ENCODE measurements at regions not wholly inside any gene's neighbourhood (a gene's known extent, or its start where the extent isn't known, plus 50 kb on each side); places are given as distances from the start of the nearest gene placed in this dataset.

DNA sequence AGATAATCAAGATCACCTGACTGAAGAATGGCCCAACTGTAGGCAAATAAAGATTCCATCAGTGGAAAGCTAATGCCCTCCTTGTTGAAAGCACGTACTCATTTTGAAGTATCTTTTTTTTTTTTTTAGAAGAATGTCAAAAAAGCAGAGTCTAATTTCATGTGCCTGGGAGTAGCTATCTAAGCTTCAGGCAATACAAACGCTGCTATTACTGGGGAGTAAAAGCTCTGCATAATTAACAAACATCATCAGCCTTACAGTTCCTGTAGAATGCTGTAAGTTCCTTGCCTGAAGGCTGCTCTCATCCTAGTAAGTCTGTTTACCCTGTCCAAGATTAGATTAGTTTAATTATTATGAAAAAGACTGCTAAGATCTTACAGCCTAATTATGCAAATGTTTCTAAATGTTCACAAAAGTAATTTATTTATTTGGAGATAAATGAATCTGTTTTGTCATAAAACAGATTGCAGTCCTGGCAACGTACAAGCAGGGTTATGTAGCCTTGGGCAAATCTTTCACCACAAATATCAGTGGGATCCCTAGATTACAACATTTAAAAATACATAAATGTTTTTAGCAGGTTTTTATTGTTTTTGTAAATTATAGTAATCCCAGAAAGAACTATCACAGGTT is 451.3 kb upstream of the AGTR1 start:
- Histone ChIP-seq H4K20me1 (ENCODE audit: control insufficient read depth, insufficient read depth, low read depth, low read length) (no peaks in the 10 kb centered on the region), H3K4me2 (ENCODE audit: low read length) (no peak overlapping the region), H3K9me3 (ENCODE audit: control insufficient read depth, insufficient read depth, low read length) (no peaks in the 10 kb centered on the region), H3F3A (ENCODE audit: control insufficient read depth, insufficient read depth) (no peaks in the 10 kb centered on the region), H3K36me3 (ENCODE audit: control insufficient read depth, low read length) (no peaks in the 10 kb centered on the region), H3K4me3 (ENCODE audit: low read length) (no peak overlapping the region), H3K4me1 (ENCODE audit: control insufficient read depth, low read length) (no peaks in the 10 kb centered on the region), H3K79me2 (ENCODE audit: control insufficient read depth, low read length) (no peaks in the 10 kb centered on the region), H3K27ac (ENCODE audit: low read depth, low read length) (no peak overlapping the region), H3K9me2 (replicated peaks; ENCODE audit: control insufficient read depth, low read length) (no peaks in the 10 kb centered on the region), H3K27me3 (ENCODE audit: control insufficient read depth, low read length) (no peaks in the 10 kb centered on the region)
- TF ChIP-seq CTCF (IDR thresholded peaks at IDR 0.05; ENCODE audit: low read depth, low read length, poor library complexity, severe bottlenecking) (no peak), EZH2phosphoT487 (IDR thresholded peaks at IDR 0.05; ENCODE audit: borderline replicate concordance, low read length) (no peak)

GRCh38 chr3:148253713-148254112 is 444.0 kb upstream of the AGTR1 start:
- H3K4me2 ChIP-seq (ENCODE audit: low read length) = no peak overlapping the region
- H3K4me1 ChIP-seq (ENCODE audit: control insufficient read depth, low read length) = no peaks in the 10 kb centered on the region
- no peaks in the 10 kb centered on the region for H3K27me3 ChIP-seq (ENCODE audit: control insufficient read depth, low read length)
- no peaks in the 10 kb centered on the region for H3K9me2 ChIP-seq (replicated peaks; ENCODE audit: control insufficient read depth, low read length)
- no peak overlapping the region for H3K4me3 ChIP-seq (ENCODE audit: low read length)
- no peak for TF ChIP-seq EZH2phosphoT487 (IDR thresholded peaks at IDR 0.05; ENCODE audit: borderline replicate concordance, low read length)
- H4K20me1 ChIP-seq (ENCODE audit: control insufficient read depth, insufficient read depth, low read depth, low read length) = no peaks in the 10 kb centered on the region
- H3K9me3 ChIP-seq (ENCODE audit: control insufficient read depth, insufficient read depth, low read length) = no peaks in the 10 kb centered on the region
- H3F3A ChIP-seq (ENCODE audit: control insufficient read depth, insufficient read depth) = no peaks in the 10 kb centered on the region
- H3K36me3 ChIP-seq (ENCODE audit: control insufficient read depth, low read length) = no peaks in the 10 kb centered on the region
- no peak overlapping the region for H3K27ac ChIP-seq (ENCODE audit: low read depth, low read length)
- no peaks in the 10 kb centered on the region for H3K79me2 ChIP-seq (ENCODE audit: control insufficient read depth, low read length)

DNA sequence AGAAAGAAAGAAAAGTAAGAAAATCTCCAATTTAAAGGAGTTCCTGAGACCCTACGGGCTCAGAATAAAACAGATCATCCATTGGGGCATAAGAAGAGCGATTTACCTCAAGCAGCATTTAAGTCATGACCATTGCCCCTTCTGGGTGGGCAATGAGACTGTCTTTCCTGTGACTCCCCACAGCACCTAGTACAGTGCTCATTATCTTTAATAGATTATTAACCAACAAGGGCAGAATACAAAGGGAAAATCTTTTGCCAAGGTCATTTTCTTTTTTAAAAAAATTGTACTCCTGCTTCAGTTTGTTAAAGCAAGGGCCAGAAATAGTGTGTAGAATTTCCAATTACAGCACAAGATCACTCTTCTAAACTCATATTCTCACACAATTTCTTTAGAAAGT is 443.3 kb upstream of the AGTR1 start:
- no peaks in the 10 kb centered on the region for H3F3A ChIP-seq (ENCODE audit: control insufficient read depth, insufficient read depth)
- no peaks in the 10 kb centered on the region for H3K27me3 ChIP-seq (ENCODE audit: control insufficient read depth, low read length)
- no peak overlapping the region for H3K4me3 ChIP-seq (ENCODE audit: low read length)
- TF ChIP-seq EZH2phosphoT487 (IDR thresholded peaks at IDR 0.05; ENCODE audit: borderline replicate concordance, low read length) (no peak), CTCF (IDR thresholded peaks at IDR 0.05; ENCODE audit: low read depth, low read length, poor library complexity, severe bottlenecking) (no peak)
- no peaks in the 10 kb centered on the region for H3K9me2 ChIP-seq (replicated peaks; ENCODE audit: control insufficient read depth, low read length)
- no peaks in the 10 kb centered on the region for H3K36me3 ChIP-seq (ENCODE audit: control insufficient read depth, low read length)
- H3K4me2 ChIP-seq (ENCODE audit: low read length) = no peak overlapping the region
- no peaks in the 10 kb centered on the region for H4K20me1 ChIP-seq (ENCODE audit: control insufficient read depth, insufficient read depth, low read depth, low read length)
- no peaks in the 10 kb centered on the region for H3K4me1 ChIP-seq (ENCODE audit: control insufficient read depth, low read length)
- H3K79me2 ChIP-seq (ENCODE audit: control insufficient read depth, low read length) = no peaks in the 10 kb centered on the region
- no peak overlapping the region for H3K27ac ChIP-seq (ENCODE audit: low read depth, low read length)
- H3K9me3 ChIP-seq (ENCODE audit: control insufficient read depth, insufficient read depth, low read length) = no peaks in the 10 kb centered on the region

GRCh38 chr3:148255981-148256969 is 441.4 kb upstream of the AGTR1 start:
- no peaks in the 10 kb centered on the region for H3K36me3 ChIP-seq (ENCODE audit: control insufficient read depth, low read length)
- H3K79me2 ChIP-seq (ENCODE audit: control insufficient read depth, low read length) = no peaks in the 10 kb centered on the region
- H3K4me3 ChIP-seq (ENCODE audit: low read length) = no peak overlapping the region
- H3F3A ChIP-seq (ENCODE audit: control insufficient read depth, insufficient read depth) = no peaks in the 10 kb centered on the region
- H3K9me3 ChIP-seq (ENCODE audit: control insufficient read depth, insufficient read depth, low read length) = no peaks in the 10 kb centered on the region
- H3K4me2 ChIP-seq (ENCODE audit: low read length) = no peak overlapping the region
- no peaks in the 10 kb centered on the region for H4K20me1 ChIP-seq (ENCODE audit: control insufficient read depth, insufficient read depth, low read depth, low read length)
- no peaks in the 10 kb centered on the region for H3K4me1 ChIP-seq (ENCODE audit: control insufficient read depth, low read length)
- no peaks in the 10 kb centered on the region for H3K27me3 ChIP-seq (ENCODE audit: control insufficient read depth, low read length)
- TF ChIP-seq EZH2phosphoT487 (IDR thresholded peaks at IDR 0.05; ENCODE audit: borderline replicate concordance, low read length) = no peak
- no peak for TF ChIP-seq CTCF (IDR thresholded peaks at IDR 0.05; ENCODE audit: low read depth, low read length, poor library complexity, severe bottlenecking)
- no peak overlapping the region for H3K27ac ChIP-seq (ENCODE audit: low read depth, low read length)
- no peaks in the 10 kb centered on the region for H3K9me2 ChIP-seq (replicated peaks; ENCODE audit: control insufficient read depth, low read length)
